A549 (cell line): ENCODE measurements at regions not wholly inside any gene's neighbourhood (a gene's known extent, or its start where the extent isn't known, plus 50 kb on each side); places are given as distances from the start of the nearest gene placed in this dataset.
A peak's percentile ranks its signal among the peaks of the same experiment; 100 is the strongest.

Source experiments
- ATAC-seq, 2 experiments: fragments of 200-7000 bp in 1 of 2; fragments of >200 bp in 1 of 2; cut with Nextera tagmentation in 1 of 2; cut with Tn5 transposase in 1 of 2; 3 replicates each; pipeline versions ENCODE4 v1.8.0 to v1.9.1; 2018 to 2020; ENCODE audit warnings: mild to moderate bottlenecking in 1 of 2, moderate library complexity in 1 of 2
- CTCF ChIA-PET: fragments of 300-600 bp; sonication (Branson Sonifier 250); formaldehyde crosslinking; extraction: SDS; loops from one replicate; lab custom pipeline; 2021; ENCODE audit warnings: antibody characterized with exemption, inconsistent platforms; lab: Yijun Ruan, JAX
- POLR2A ChIA-PET: fragments of 350-600 bp; formaldehyde crosslinking; extraction: SDS; loops from one replicate; lab custom pipeline; 2021; ENCODE audit warnings: antibody characterized with exemption, inconsistent platforms; lab: Yijun Ruan, JAX
- DNase-seq, 2 experiments: peaks; one replicate each; pipeline versions ENCODE4 v3.0.0 to v3.0.0-alpha.2; 2011 to 2016; ENCODE audit warnings: low read depth in 1 of 2, low spot score in 1 of 2
- FAIRE-seq: peaks from 2 replicates; lab custom pipeline; 2011; peaks lifted over from hg19 to GRCh38; lab: Jason Lieb, UNC
- H3K27ac ChIP-seq, 2 experiments: fragments of >200 bp; sonication (Bioruptor Twin); formaldehyde crosslinking; 3 replicates each; pipeline ENCODE4 v1.5.1; 2016 to 2017
- H3K4me1 ChIP-seq: fragments of >200 bp; sonication (Bioruptor Twin); formaldehyde crosslinking; 3 replicates; pipeline ENCODE4 v1.6.1; 2016
- H3K4me2 ChIP-seq: fragments of >200 bp; sonication (Bioruptor Twin); formaldehyde crosslinking; 3 replicates; pipeline ENCODE4 v1.6.1; 2016
- H3K4me3 ChIP-seq: fragments of >200 bp; sonication (Bioruptor Twin); formaldehyde crosslinking; 3 replicates; pipeline ENCODE4 v1.5.1; 2016
- H3K9me3 ChIP-seq: fragments of >200 bp; sonication (Bioruptor Twin); formaldehyde crosslinking; 3 replicates; pipeline ENCODE4 v1.6.1; 2016
- CHD2 ChIP-seq: fragments of 150-350 bp; IDR thresholded peaks from 2 replicates; pipeline ENCODE4 v1.6.1; 2014; ENCODE audit warnings: low read length; ENCODE audit not compliant: partially characterized antibody
- CHD4 ChIP-seq: fragments of 200-600 bp; sonication (generic); IDR thresholded peaks from 2 replicates; pipeline ENCODE4 v1.6.1; 2016; ENCODE audit warnings: antibody characterized with exemption, mild to moderate bottlenecking, borderline replicate concordance
- CTCF ChIP-seq: fragments of >200 bp; sonication (Bioruptor Twin); formaldehyde crosslinking; IDR thresholded peaks from 3 replicates; pipeline ENCODE4 v1.5.1; 2016
- EHMT2 ChIP-seq: fragments of 200-600 bp; sonication (generic); IDR thresholded peaks from 2 replicates; pipeline ENCODE4 v1.6.1; 2016; ENCODE audit warnings: antibody characterized with exemption, low read depth, mild to moderate bottlenecking, moderate library complexity
- EP300 ChIP-seq, 2 experiments: fragments of >200 bp; sonication (Bioruptor Twin); formaldehyde crosslinking; IDR thresholded peaks; 2 replicates in 1 of 2; 3 replicates in 1 of 2; pipeline ENCODE4 v1.6.1; 2016 to 2017
- ESRRA ChIP-seq: fragments of 150-350 bp; IDR thresholded peaks from 2 replicates; pipeline ENCODE4 v1.6.1; 2014; ENCODE audit warnings: mild to moderate bottlenecking, low read length, borderline replicate concordance
- HOXA7 ChIP-seq: fragments of 250-450 bp; sonication (Bioruptor Pico); IDR thresholded peaks from 2 replicates; pipeline ENCODE4 v1.5.0; 2020; ENCODE audit warnings: mild to moderate bottlenecking, moderate library complexity
- JUN ChIP-seq, 2 experiments: fragments of >200 bp; sonication (Bioruptor Twin); formaldehyde crosslinking; IDR thresholded peaks; 2 replicates in 1 of 2; 3 replicates in 1 of 2; pipeline ENCODE4 v1.6.1; 2016 to 2017
- MAFK ChIP-seq: fragments of 450-650 bp; IDR thresholded peaks from 2 replicates; pipeline ENCODE4 v1.6.1; 2014; ENCODE audit not compliant: partially characterized antibody
- MAZ ChIP-seq: fragments of 150-350 bp; IDR thresholded peaks from 2 replicates; pipeline ENCODE4 v1.6.1; 2014; ENCODE audit warnings: antibody characterized with exemption, low read depth, low read length, borderline replicate concordance
- MYC ChIP-seq: IDR thresholded peaks from 2 replicates; pipeline ENCODE4 v1.6.1; 2012; ENCODE audit warnings: mild to moderate bottlenecking, inconsistent platforms, low read length, improper control_type of control experiment, borderline replicate concordance
- NPAS2 ChIP-seq: fragments of 250-450 bp; sonication (Bioruptor Pico); IDR thresholded peaks from 2 replicates; pipeline ENCODE4 v1.8.0; 2022; ENCODE audit warnings: mild to moderate bottlenecking, moderate library complexity, borderline replicate concordance
- PBX3 ChIP-seq: IDR thresholded peaks from 2 replicates; pipeline ENCODE4 v1.6.1; 2012
- POLR2A ChIP-seq: IDR thresholded peaks from 2 replicates; pipeline ENCODE4 v1.6.1; 2012; ENCODE audit warnings: mild to moderate bottlenecking, low read length
- RARB ChIP-seq: fragments of 250-450 bp; sonication (Bioruptor Pico); IDR thresholded peaks from 2 replicates; pipeline ENCODE4 v1.8.0; 2021; ENCODE audit warnings: mild to moderate bottlenecking, moderate library complexity
- RCOR1 ChIP-seq: fragments of 150-350 bp; IDR thresholded peaks from 2 replicates; pipeline ENCODE4 v1.6.1; 2014; ENCODE audit warnings: antibody characterized with exemption, low read length, low read depth
- RFX5 ChIP-seq: fragments of 450-650 bp; IDR thresholded peaks from 2 replicates; pipeline ENCODE4 v1.7.1; 2014; ENCODE audit warnings: antibody characterized with exemption, mild to moderate bottlenecking, moderate library complexity
- RNF2 ChIP-seq: fragments of 200-600 bp; sonication (generic); IDR thresholded peaks from 2 replicates; pipeline ENCODE4 v1.6.1; 2016; ENCODE audit warnings: low read depth, mild to moderate bottlenecking, antibody characterized with exemption, moderate library complexity, borderline replicate concordance
- SREBF2 ChIP-seq: fragments of 450-650 bp; IDR thresholded peaks from 2 replicates; pipeline ENCODE4 v1.6.1; 2014; ENCODE audit warnings: mild to moderate bottlenecking, moderate library complexity
- TFCP2L1 ChIP-seq: fragments of 250-450 bp; sonication (Bioruptor Pico); IDR thresholded peaks from 2 replicates; pipeline ENCODE4 v1.5.0; 2021; ENCODE audit warnings: mild to moderate bottlenecking
- ZSCAN20 ChIP-seq: fragments of 250-450 bp; sonication (Bioruptor Pico); IDR thresholded peaks from 2 replicates; pipeline ENCODE4 v1.8.0; 2022; ENCODE audit warnings: mild to moderate bottlenecking, moderate library complexity
- WGBS: methylation state at CpG from one replicate; pipeline ENCODE4 v1.1.6; 2017; ENCODE audit errors: missing lambda C conversion rate; 5-methylcytosine and 5-hydroxymethylcytosine counted together
- TF ChIP-seq, protein P1 (sequence below): IDR thresholded peaks from 2 replicates; pipeline ENCODE4 v1.6.1; 2012
- TF ChIP-seq, protein P2 (sequence below): fragments of 250-450 bp; sonication (Bioruptor Pico); IDR thresholded peaks from 2 replicates; pipeline ENCODE4 v1.5.0; 2021; ENCODE audit warnings: mild to moderate bottlenecking, moderate library complexity, borderline replicate concordance

DNA sequence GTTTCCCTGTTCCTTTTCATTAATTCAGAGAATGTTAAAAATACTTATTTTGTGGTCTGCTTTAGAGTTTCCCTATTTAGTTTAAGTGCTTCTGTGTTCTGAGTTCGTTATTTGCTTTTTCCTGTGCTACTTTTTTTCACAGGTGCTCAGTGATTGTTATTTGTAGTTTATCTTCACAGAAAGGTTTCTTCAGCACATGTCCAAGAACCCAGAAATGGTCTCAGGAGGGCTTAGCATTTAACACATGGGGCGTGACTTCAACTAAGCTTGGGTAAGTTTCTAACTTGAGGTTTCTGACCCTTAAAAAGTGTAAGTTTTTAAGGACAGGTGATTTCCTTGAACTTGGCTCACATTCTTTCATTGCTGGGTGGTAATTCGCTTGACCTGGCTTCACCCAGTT, 157.3 kb downstream of the AASDHPPT start (continued):
- TF ChIP-seq CTCF = no peak
- no peak for TF ChIP-seq HOXA7
- no peak for TF ChIP-seq ESRRA

- CTCF ChIA-PET = no interaction called here
- FAIRE-seq = no peak
- TF ChIP-seq RARB (no peak), EHMT2 (no peak), PBX3 (no peak), CHD4 (no peak), ZSCAN20 (CRISPR knock-in tag) (no peak), POLR2A (no peak), RCOR1 (no peak), RNF2 (no peak), MAFK (no peak), SREBF2 (no peak), MYC (no peak), NPAS2 (CRISPR knock-in tag) (no peak), MAZ (no peak), JUN (IDR thresholded peaks at IDR 0.05) (no peak), HOXA7 (no peak), RFX5 (no peak), EP300 (IDR thresholded peaks at IDR 0.05) (no peak), CHD2 (no peak)
- TF ChIP-seq, protein P1, sequence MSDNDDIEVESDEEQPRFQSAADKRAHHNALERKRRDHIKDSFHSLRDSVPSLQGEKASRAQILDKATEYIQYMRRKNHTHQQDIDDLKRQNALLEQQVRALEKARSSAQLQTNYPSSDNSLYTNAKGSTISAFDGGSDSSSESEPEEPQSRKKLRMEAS = no peak
- TF ChIP-seq, protein P2, sequence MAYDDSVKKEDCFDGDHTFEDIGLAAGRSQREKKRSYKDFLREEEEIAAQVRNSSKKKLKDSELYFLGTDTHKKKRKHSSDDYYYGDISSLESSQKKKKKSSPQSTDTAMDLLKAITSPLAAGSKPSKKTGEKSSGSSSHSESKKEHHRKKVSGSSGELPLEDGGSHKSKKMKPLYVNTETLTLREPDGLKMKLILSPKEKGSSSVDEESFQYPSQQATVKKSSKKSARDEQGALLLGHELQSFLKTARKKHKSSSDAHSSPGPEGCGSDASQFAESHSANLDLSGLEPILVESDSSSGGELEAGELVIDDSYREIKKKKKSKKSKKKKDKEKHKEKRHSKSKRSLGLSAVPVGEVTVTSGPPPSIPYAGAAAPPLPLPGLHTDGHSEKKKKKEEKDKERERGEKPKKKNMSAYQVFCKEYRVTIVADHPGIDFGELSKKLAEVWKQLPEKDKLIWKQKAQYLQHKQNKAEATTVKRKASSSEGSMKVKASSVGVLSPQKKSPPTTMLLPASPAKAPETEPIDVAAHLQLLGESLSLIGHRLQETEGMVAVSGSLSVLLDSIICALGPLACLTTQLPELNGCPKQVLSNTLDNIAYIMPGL = no peak
Observed at GRCh38 chr11:106236295-106236694, 158.8 kb downstream of the AASDHPPT start.

GRCh38 chr11:106238704-106239360, 161.4 kb downstream of the AASDHPPT start:
- ChIA-PET POLR2A (no interaction called here), CTCF (no interaction called here)
- Histone ChIP-seq H3K9me3 (no peaks in the 10 kb centered on the region), H3K4me1 (no peaks in the 10 kb centered on the region), H3K4me2 (no peak overlapping the region), H3K27ac (no peak overlapping the region), H3K4me3 (no peak overlapping the region)
- TF ChIP-seq TFCP2L1 (CRISPR knock-in tag) (no peak), MAFK (peak; percentile 81)
- 89% methylated on average over 1 of the region's 1 CpG for WGBS
- no peak for DNase-seq
- FAIRE-seq = no peak
- ATAC-seq = no peak

More at GRCh38 chr11:106236295-106236694, 158.8 kb downstream of the AASDHPPT start:
- ATAC-seq = no peak
- Histone ChIP-seq H3K4me2 (no peak overlapping the region), H3K27ac (no peak overlapping the region), H3K4me3 (no peak overlapping the region), H3K4me1 (no peaks in the 10 kb centered on the region), H3K9me3 (no peaks in the 10 kb centered on the region)
- WGBS = 55% methylated on average over 2 of the region's 2 CpGs
- POLR2A ChIA-PET = no interaction called here
- no peak for DNase-seq
